ENCODE measurements at regions not wholly inside any gene's neighbourhood (a gene's known extent, or its start where the extent isn't known, plus 50 kb on each side); places are given as distances from the start of the nearest gene placed in this dataset.

- FAIRE-seq, result no peak
These were observed 740.8 kb upstream of the ZEB2 start for GRCh38 chr2:145260674-145261073.

- FAIRE-seq, result no peak
These were observed 740.2 kb upstream of the ZEB2 start for GRCh38 chr2:145260081-145260480.

GRCh38 chr2:145258903-145259579 lies 739.1 kb upstream of the ZEB2 start:
- FAIRE-seq, result no peak

GRCh38 chr2:145257931-145258330 lies 738.0 kb upstream of the ZEB2 start:
- no peak for FAIRE-seq

- no peak for FAIRE-seq
These were observed 736.6 kb upstream of the ZEB2 start for GRCh38 chr2:145256551-145256950.

GRCh38 chr2:145254291-145254690 lies 734.4 kb upstream of the ZEB2 start:
- FAIRE-seq, result no peak

- FAIRE-seq, result no peak
These were observed 733.6 kb upstream of the ZEB2 start for GRCh38 chr2:145253492-145253891.

GRCh38 chr2:145245268-145245870 lies 725.5 kb upstream of the ZEB2 start:
- FAIRE-seq, result no peak

GRCh38 chr2:145235312-145235711 lies 715.4 kb upstream of the ZEB2 start:
- FAIRE-seq, result no peak

GRCh38 chr2:145230546-145230945 lies 710.6 kb upstream of the ZEB2 start:
- no peak for FAIRE-seq

GRCh38 chr2:145228506-145228905 lies 708.6 kb upstream of the ZEB2 start:
- FAIRE-seq, result no peak

GRCh38 chr2:145226901-145227300 lies 707.0 kb upstream of the ZEB2 start:
- no peak for FAIRE-seq

- FAIRE-seq, result no peak
These were observed 701.6 kb upstream of the ZEB2 start for GRCh38 chr2:145221516-145221915.

- no peak for FAIRE-seq
These were observed 701.1 kb upstream of the ZEB2 start for GRCh38 chr2:145221032-145221431.

- FAIRE-seq, result no peak
These were observed 700.6 kb upstream of the ZEB2 start for GRCh38 chr2:145220496-145220895.

GRCh38 chr2:145207884-145208283 lies 688.0 kb upstream of the ZEB2 start:
- FAIRE-seq, result no peak

GRCh38 chr2:145206496-145207281 lies 686.8 kb upstream of the ZEB2 start:
- FAIRE-seq, result no peak

GRCh38 chr2:145203891-145204290 lies 684.0 kb upstream of the ZEB2 start:
- FAIRE-seq, result no peak

GRCh38 chr2:145199827-145200706 lies 680.1 kb upstream of the ZEB2 start:
- FAIRE-seq, result no peak

GRCh38 chr2:145199042-145199441 lies 679.1 kb upstream of the ZEB2 start:
- no peak for FAIRE-seq

GRCh38 chr2:145198555-145198954 lies 678.6 kb upstream of the ZEB2 start:
- FAIRE-seq, result no peak

- FAIRE-seq, result no peak
These were observed 678.0 kb upstream of the ZEB2 start for GRCh38 chr2:145197944-145198343.

GRCh38 chr2:145194673-145195072 lies 674.8 kb upstream of the ZEB2 start:
- FAIRE-seq, result no peak

All from islet of Langerhans (tissue), 1 donor.